Activated T-cell treated with anti-CD3 and anti-CD28 coated beads, Interleukin-2, amount 50 U/mL, for 4 hours (primary cell): ENCODE measurements at regions not wholly inside any gene's neighbourhood (a gene's known extent, or its start where the extent isn't known, plus 50 kb on each side); places are given as distances from the start of the nearest gene placed in this dataset.

Source experiments
- ATAC-seq, 2 donors: fragments of 200-7000 bp; cut with Tn5 transposase; one replicate each; pipeline ENCODE4 v1.10.0; 2021
- DNase-seq: peaks from one replicate; pipeline ENCODE4 v3.0.0-alpha.2; 2020
- H3K27me3 Mint-ChIP-seq: one replicate; pipeline ENCODE4 v1.8.0; 2021; ENCODE audit warnings: low read depth, mixed read lengths
- H3K36me3 Mint-ChIP-seq: one replicate; pipeline ENCODE4 v1.8.0; 2022; ENCODE audit warnings: mixed read lengths; ENCODE audit not compliant: insufficient read depth
- H3K4me1 Mint-ChIP-seq: one replicate; pipeline ENCODE4 v1.8.0; 2021; ENCODE audit warnings: low read depth, mixed read lengths
- H3K4me3 Mint-ChIP-seq: one replicate; pipeline ENCODE4 v1.8.0; 2021; ENCODE audit warnings: mild to moderate bottlenecking, moderate library complexity, mixed read lengths
- H3K9me3 Mint-ChIP-seq: one replicate; pipeline ENCODE4 v1.8.0; 2021; ENCODE audit warnings: mixed read lengths

DNA sequence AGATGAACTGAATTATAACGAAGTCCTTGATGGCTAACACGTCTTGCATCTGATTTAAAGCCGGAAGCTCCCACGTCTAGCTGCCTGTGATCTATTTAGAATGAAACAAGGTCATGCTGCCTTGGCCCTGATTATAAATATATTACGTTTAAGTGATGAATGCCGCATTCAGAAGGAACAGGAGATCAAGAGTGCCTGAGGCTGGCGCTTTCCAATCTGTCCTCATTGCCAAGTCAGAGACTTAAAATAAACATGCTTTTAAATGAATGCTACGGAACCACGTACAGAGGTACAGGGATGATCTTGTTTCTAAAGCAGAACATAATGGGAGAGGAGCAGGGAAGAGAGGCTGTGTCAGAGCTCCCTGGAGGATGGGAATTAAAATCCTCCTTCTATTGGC, 292.8 kb downstream of the TLE1 start:
- no peaks in the 10 kb centered on the region for H3K36me3 Mint-ChIP-seq
- no peaks in the 10 kb centered on the region for H3K4me1 Mint-ChIP-seq
- ATAC-seq (no peak), DNase-seq (no peak)
- H3K4me3 Mint-ChIP-seq: no peak overlapping the region
- no peaks in the 10 kb centered on the region for H3K27me3 Mint-ChIP-seq
- H3K9me3 Mint-ChIP-seq: peaks cover 6% of the 10 kb centered on the region

DNA sequence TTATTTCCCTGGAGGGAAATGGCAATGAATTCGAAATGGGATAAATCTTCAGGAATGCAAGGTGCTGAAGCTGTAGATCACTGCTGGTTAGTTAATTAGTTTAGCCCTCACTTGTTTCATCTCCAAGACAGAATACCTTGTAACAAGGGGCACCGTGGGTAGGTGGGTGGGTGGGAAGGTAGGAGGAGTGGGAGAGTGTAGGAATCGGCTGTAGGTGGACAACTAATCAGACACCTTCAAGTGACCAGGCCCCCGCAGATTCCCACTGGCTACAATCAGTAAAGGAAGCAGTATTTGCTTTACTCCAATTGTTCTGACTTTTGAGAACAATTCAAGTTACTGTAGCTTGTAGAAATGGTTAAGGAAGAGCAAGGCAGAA, 293.7 kb downstream of the TLE1 start:
- no peak for ATAC-seq
- DNase-seq: no peak
- H3K4me3 Mint-ChIP-seq: no peak overlapping the region
- no peaks in the 10 kb centered on the region for H3K36me3 Mint-ChIP-seq
- no peaks in the 10 kb centered on the region for H3K27me3 Mint-ChIP-seq
- peaks cover 6% of the 10 kb centered on the region for H3K9me3 Mint-ChIP-seq
- no peaks in the 10 kb centered on the region for H3K4me1 Mint-ChIP-seq

DNA sequence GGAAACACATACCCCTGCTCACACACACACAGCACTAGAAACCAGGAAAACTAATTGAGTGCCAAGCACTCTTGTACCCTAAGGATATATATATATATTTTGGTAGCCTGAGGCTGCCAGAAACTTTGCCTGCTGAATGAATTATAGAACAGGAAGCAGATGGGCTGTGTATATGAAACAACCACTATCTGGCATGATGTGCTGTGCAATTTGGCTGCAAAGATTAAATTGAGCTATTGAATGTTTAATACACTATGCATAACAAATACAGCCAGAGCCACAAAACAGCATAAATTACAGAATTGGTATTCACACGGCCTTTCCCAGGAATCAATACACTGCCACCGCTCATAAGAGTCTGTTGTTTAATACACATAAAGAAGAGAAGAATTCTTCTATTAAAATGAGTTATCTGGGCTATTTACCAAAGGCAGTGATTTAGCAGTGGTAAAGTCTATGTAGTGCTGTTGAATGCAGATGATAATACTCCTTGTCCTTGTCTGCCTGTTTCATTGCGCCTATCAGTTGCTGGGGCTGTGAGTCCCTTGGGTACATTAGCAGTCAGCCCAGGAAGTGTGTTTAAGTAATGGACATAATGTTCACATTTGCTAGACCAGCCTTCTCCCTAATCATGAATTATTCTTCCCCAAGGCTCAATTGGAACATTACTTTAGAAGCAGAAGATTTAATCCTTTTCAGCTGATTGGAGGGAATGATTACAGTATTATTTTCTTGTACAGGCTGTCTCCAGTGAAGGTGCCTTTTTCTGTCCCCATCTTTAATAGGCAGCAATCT, 294.3 kb downstream of the TLE1 start:
- Mint-ChIP-seq H3K4me3 (no peak overlapping the region), H3K4me1 (no peaks in the 10 kb centered on the region), H3K36me3 (no peaks in the 10 kb centered on the region), H3K27me3 (no peaks in the 10 kb centered on the region), H3K9me3 (peaks cover 6% of the 10 kb centered on the region)
- no peak for ATAC-seq
- DNase-seq: no peak

DNA sequence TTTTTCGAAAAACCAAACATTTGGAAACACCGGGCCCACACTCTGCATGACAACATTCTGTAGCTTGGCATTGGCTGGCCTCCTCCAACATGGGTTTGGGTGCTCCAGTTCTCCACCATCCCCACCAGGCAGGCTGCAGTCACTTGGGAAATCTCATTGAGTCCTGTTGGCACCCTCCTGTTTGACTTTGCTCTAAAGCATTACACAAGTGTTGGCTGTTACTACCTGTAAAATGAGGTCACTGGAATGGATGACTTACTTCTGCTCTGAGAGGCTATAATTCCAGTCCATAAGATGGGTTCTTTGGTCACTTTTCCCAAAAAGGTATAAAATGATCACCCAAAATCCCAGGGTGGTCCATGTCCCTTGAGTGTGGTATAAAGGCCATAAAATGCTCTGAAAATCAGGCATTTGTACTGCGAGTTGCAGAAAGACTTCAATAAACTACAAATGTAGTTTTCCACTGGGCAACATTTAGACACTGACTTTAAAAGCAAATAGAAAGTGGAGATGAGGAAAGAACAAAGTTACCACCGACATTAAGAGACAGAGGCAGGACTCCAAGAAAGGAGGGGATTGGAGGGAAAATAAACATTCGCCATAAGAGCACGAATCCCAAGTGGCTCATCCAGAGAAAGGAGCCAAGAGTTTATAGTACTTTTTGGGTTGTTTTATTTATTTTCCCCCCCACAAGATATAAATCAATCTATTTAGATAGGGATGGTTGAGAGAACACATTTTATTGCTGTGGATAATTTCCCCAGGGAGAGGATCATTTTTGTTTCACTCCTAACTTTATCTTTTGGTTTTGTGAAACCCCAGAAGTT, 295.1 kb downstream of the TLE1 start:
- no peaks in the 10 kb centered on the region for H3K36me3 Mint-ChIP-seq
- no peak overlapping the region for H3K4me3 Mint-ChIP-seq
- ATAC-seq (no peak), DNase-seq (no peak)
- H3K9me3 Mint-ChIP-seq: no peaks in the 10 kb centered on the region
- H3K27me3 Mint-ChIP-seq: no peaks in the 10 kb centered on the region
- no peaks in the 10 kb centered on the region for H3K4me1 Mint-ChIP-seq

DNA sequence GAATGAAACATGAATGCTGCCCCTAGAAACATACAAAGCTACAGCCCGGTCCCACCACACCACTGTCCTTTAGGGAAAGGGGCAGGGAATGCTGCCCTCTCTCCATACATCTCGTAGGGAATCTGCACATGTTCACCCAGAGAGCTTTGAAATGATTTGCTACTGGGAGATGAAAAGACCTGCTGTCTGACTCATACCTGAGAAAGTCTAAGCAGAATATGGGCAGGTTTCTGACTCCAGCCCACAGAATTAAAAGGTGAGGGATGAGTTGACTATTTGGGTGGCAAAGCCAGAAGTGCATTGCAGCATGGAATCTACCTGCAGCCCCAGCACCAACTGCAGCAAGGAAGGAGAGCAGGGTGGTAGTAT, 297.9 kb downstream of the TLE1 start:
- ATAC-seq: no peak
- Mint-ChIP-seq H3K36me3 (no peaks in the 10 kb centered on the region), H3K4me1 (no peaks in the 10 kb centered on the region), H3K9me3 (no peaks in the 10 kb centered on the region), H3K4me3 (no peak overlapping the region), H3K27me3 (no peaks in the 10 kb centered on the region)
- DNase-seq: no peak

DNA sequence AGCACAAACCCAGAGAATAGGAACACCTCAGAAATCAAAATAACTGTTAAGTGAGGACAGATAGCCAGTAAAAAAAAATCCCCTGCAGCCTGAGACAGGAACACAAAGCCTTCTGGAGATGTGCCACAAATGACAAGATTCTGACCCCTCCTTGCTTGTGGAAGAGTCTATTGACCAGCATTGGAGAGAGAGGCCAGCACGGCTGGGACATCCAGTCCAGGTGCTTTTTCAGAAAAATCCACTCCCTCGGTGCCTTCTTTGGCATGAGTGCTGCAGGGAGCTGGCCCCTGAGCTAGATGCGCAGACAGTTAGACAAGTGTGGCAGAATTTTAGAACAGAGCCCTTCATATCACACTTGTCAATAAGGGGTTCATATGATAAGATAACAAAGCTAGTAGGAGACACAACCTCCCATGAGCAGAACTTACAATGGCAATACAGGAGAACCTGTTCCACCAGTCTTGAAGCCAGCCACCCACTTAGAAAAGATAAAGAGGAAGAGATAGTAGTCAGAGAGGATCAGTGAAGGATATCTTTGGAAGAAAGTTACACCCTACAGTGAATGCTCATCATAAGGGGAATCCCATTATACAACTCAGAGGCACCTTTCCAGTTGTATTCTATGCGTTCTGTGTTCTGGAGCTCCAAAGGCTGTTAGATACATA, 298.4 kb downstream of the TLE1 start:
- DNase-seq (no peak), ATAC-seq (no peak)
- H3K4me3 Mint-ChIP-seq: no peak overlapping the region
- H3K9me3 Mint-ChIP-seq: no peaks in the 10 kb centered on the region
- no peaks in the 10 kb centered on the region for H3K27me3 Mint-ChIP-seq
- H3K4me1 Mint-ChIP-seq: no peaks in the 10 kb centered on the region
- no peaks in the 10 kb centered on the region for H3K36me3 Mint-ChIP-seq

DNA sequence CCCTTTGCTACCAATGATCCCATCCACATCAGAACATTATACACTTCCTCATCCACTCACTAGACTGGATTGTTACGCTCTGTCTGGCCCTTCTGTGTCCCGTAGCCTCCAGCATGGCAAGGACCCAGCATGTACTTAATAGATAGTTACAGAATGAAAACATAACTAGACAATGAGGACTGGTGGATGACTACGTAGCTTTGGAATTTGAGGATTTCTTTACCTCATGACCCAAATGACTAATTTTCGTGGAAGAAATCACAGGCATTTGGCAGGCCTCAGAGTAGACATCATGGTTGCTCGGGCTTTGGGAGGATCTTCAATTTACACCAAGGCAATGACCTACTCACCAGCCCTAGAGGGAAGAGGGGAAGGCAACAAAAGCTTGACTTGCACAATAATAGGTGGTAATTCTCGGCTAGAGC, 299.8 kb downstream of the TLE1 start:
- H3K36me3 Mint-ChIP-seq: no peaks in the 10 kb centered on the region
- H3K4me1 Mint-ChIP-seq: no peaks in the 10 kb centered on the region
- peaks cover 2% of the 10 kb centered on the region for H3K9me3 Mint-ChIP-seq
- DNase-seq (no peak), ATAC-seq (no peak)
- H3K27me3 Mint-ChIP-seq: no peaks in the 10 kb centered on the region
- no peak overlapping the region for H3K4me3 Mint-ChIP-seq

DNA sequence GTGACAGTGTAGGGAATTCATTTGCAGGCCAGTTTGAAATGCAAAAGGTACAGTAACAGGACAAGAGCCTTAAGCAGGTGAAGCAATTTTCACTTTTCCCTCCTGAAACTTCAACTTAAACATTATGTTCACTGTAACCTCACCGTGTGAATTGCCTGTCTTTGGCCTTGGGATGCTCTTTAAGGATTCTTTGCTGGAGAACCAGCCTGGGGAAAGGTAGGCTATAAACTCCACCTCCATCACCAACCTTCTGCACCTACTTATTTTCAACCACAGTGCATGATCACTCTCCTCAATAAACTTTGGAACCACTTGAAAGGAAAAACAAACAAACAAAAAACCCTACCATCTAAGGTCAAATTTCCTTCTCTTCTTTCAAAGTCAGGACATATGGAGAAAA, 300.5 kb downstream of the TLE1 start:
- DNase-seq (no peak), ATAC-seq (no peak)
- H3K4me1 Mint-ChIP-seq: no peaks in the 10 kb centered on the region
- no peaks in the 10 kb centered on the region for H3K27me3 Mint-ChIP-seq
- H3K36me3 Mint-ChIP-seq: no peaks in the 10 kb centered on the region
- H3K9me3 Mint-ChIP-seq: peaks cover 2% of the 10 kb centered on the region
- no peak overlapping the region for H3K4me3 Mint-ChIP-seq

DNA sequence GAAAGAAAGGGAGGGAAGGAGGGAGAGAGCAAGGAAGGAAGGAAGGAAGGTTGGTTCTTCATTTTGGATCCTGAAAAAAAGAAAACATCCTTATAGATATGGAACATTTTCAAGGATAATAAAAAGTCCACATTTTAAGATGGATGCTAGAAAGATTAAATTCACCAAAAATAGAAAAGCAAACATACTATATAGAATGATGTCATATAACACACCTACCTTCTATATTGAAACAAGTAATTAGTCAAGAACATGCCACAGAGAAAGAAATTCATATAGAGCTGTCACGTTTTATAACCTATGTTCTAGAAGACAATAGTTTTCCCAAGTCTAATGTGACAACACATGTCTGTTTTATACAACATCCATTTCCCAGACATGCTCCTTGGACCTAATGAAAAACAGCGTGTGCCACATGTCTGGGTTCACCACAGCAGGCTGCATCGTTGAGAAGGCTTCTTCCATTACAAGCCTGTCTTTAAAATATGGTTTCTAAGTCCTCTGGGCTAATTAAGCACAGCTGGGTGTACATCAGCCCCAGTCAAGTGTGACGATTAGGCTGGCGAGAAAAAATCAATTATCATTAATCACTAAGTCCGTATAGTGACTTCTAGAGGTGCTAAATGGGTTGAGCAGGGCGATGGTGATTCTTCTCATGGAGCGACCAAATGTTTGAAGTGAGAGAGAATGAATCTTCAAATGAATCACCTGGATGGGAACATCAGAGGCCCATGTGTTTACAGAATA, 301.8 kb downstream of the TLE1 start:
- Mint-ChIP-seq H3K4me1 (no peaks in the 10 kb centered on the region), H3K27me3 (no peaks in the 10 kb centered on the region), H3K36me3 (no peaks in the 10 kb centered on the region), H3K9me3 (peaks cover 2% of the 10 kb centered on the region), H3K4me3 (no peak overlapping the region)
- ATAC-seq (no peak), DNase-seq (no peak)

DNA sequence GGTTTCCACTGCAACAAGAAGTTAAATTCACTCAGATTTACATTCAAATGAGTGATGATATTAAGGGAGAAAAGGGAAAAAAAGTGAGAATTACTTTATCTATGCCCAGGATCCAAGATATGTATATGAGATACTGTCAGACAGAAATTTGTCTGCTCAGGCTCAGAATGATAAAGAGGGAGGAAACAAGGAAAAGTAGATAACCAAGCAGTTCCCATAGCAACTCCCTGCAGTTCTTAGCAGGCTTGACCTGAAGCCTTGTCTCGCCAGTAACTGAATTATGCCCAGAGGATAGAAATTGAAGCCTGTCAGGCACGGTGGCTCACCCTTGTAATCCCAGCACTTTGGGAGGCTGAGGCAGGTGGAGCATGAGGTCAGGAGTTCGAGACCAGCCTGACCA, 304.4 kb downstream of the TLE1 start:
- peaks cover 2% of the 10 kb centered on the region for H3K9me3 Mint-ChIP-seq
- ATAC-seq (no peak), DNase-seq (no peak)
- H3K27me3 Mint-ChIP-seq: no peaks in the 10 kb centered on the region
- H3K4me1 Mint-ChIP-seq: no peaks in the 10 kb centered on the region
- no peaks in the 10 kb centered on the region for H3K36me3 Mint-ChIP-seq
- H3K4me3 Mint-ChIP-seq: no peak overlapping the region

DNA sequence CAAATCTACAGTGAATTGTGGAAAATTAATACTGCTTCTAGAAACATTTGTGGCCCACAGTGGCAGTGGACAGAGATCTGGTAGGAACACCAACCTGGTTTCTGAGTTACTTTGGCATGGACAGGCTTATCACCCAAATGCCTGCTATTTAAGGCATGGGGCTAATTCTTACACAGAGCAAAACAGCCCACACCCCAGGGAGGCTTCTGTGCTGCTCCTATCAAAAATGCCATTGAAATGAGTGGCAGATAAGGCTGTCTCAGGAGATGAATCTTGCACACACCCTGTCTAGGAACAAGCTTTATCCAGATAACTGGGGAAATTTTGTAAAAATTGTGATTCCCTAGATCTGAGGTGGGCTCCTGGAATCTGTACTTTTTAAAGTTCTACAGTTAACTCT, 307.1 kb downstream of the TLE1 start:
- Mint-ChIP-seq H3K36me3 (no peaks in the 10 kb centered on the region), H3K9me3 (peaks cover 2% of the 10 kb centered on the region), H3K27me3 (no peaks in the 10 kb centered on the region), H3K4me3 (no peak overlapping the region), H3K4me1 (no peaks in the 10 kb centered on the region)
- ATAC-seq (no peak), DNase-seq (no peak)

DNA sequence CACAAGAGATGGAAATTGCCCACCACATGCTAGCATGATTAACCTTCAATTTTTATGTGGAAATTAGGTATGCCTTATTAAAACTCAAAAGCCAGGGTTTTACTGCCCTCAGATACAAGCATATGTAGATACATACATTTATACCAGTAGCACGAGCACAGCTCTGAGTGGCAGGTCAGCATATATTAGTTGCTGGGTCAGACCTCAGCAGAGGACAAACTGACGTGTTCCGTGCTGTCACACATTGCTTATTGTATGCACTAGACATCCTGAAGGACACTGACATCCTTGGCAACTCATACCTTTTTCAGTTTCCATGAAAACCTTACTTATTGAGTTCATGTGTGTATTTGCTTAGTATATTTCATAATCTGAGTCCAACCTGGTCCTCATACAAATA, 307.7 kb downstream of the TLE1 start:
- no peak for ATAC-seq
- Mint-ChIP-seq H3K4me1 (no peaks in the 10 kb centered on the region), H3K36me3 (no peaks in the 10 kb centered on the region), H3K27me3 (no peaks in the 10 kb centered on the region), H3K4me3 (no peak overlapping the region), H3K9me3 (peaks cover 2% of the 10 kb centered on the region)
- no peak for DNase-seq

DNA sequence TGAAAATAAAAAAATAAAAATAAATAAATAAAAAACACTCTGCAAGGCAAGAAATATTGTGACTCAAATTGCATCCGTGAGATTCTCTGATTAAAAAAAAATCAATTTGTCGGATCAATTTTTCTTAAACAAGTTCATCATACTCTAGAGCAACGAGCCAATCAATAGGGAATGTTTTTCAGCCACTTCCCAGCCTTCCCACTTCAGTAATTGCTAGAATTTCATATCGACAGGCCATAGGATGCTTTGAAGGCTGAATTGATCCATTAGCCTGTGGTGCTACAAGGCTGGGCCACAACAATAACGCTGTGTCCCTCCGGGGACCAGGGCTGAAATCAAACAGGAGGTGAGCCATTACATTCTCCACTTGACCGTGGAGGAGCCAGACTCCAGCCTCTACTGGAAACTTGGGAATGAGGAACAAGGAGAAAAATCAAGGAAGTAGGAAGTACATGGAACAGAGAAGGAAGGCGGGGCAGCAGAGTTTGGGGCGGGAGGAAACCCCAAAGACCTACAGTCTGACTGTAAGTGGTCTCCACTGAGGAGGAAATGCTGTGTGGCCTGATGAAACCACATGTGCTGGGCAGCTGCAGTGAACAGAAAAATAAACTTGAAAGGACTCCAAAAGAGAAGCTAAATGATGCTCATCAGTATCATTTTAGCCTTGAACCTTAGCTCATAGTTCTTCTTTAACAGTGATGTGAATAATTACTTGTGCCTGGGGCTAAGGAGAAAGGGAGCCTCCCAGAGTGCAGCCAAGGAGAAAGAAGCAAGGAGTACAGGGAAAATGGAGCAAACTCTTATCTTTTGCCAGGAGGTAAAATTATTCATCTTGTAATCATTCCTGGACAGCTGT, 308.6 kb downstream of the TLE1 start:
- Mint-ChIP-seq H3K4me1 (no peaks in the 10 kb centered on the region), H3K9me3 (peaks cover 2% of the 10 kb centered on the region), H3K27me3 (no peaks in the 10 kb centered on the region), H3K4me3 (no peak overlapping the region), H3K36me3 (no peaks in the 10 kb centered on the region)
- DNase-seq (no peak), ATAC-seq (no peak)
